ENCODE measurements at regions not wholly inside any gene's neighbourhood (a gene's known extent, or its start where the extent isn't known, plus 50 kb on each side); places are given as distances from the start of the nearest gene placed in this dataset.
"Not testable (repeated sequence)": the region's sequence is repeated elsewhere in the genome, so short reads cannot be mapped to it uniquely, and the experiment has no call there.

GRCh38 chr12:42030588-42030987 is 114.1 kb downstream of the GXYLT1 start:
- no peak for DNase-seq (ENCODE audit: low read depth in 4 of 4, low spot score in 3 of 4)

GRCh38 chr12:42027546-42027945 is 117.1 kb downstream of the GXYLT1 start:
- DNase-seq (ENCODE audit: low read depth in 4 of 4, low spot score in 3 of 4) = no peak

- no peak for DNase-seq (ENCODE audit: low read depth in 4 of 4, low spot score in 3 of 4)
Observed at GRCh38 chr12:42024495-42024830, 120.2 kb downstream of the GXYLT1 start.

GRCh38 chr12:42023733-42024494 is 120.8 kb downstream of the GXYLT1 start:
- DNase-seq (ENCODE audit: low read depth in 4 of 4, low spot score in 3 of 4) = peak; percentile 47 to 63 (median 60)

GRCh38 chr12:42021937-42022336 is 122.7 kb downstream of the GXYLT1 start:
- not testable (repeated sequence) for DNase-seq (ENCODE audit: low read depth in 4 of 4, low spot score in 3 of 4)

GRCh38 chr12:42021469-42021868 is 123.2 kb downstream of the GXYLT1 start:
- no peak for DNase-seq (ENCODE audit: low read depth in 4 of 4, low spot score in 3 of 4)

- DNase-seq (ENCODE audit: low read depth in 4 of 4, low spot score in 3 of 4) = no peak
Observed at GRCh38 chr12:42020226-42020625, 124.4 kb downstream of the GXYLT1 start.

GRCh38 chr12:42019746-42020145 is 124.9 kb downstream of the GXYLT1 start:
- DNase-seq (ENCODE audit: low read depth in 4 of 4, low spot score in 3 of 4) = no peak

- DNase-seq (ENCODE audit: low read depth in 4 of 4, low spot score in 3 of 4) = no peak
Observed at GRCh38 chr12:42017051-42017450, 127.6 kb downstream of the GXYLT1 start.

GRCh38 chr12:42015051-42015461 is 129.6 kb downstream of the GXYLT1 start:
- no peak for DNase-seq (ENCODE audit: low read depth in 4 of 4, low spot score in 3 of 4)

GRCh38 chr12:42012501-42012900 is 132.2 kb downstream of the GXYLT1 start:
- DNase-seq (ENCODE audit: low read depth in 4 of 4, low spot score in 3 of 4) = not testable (repeated sequence)

- no peak for DNase-seq (ENCODE audit: low read depth in 4 of 4, low spot score in 3 of 4)
Observed at GRCh38 chr12:42010715-42011114, 134.0 kb downstream of the GXYLT1 start.

- no peak for DNase-seq (ENCODE audit: low read depth in 4 of 4, low spot score in 3 of 4)
Observed at GRCh38 chr12:42010257-42010656, 134.4 kb downstream of the GXYLT1 start.

- no peak for DNase-seq (ENCODE audit: low read depth in 4 of 4, low spot score in 3 of 4)
Observed at GRCh38 chr12:42008996-42009395, 135.7 kb downstream of the GXYLT1 start.

GRCh38 chr12:42003031-42003430 is 141.6 kb downstream of the GXYLT1 start:
- no peak for DNase-seq (ENCODE audit: low read depth in 4 of 4, low spot score in 3 of 4)

GRCh38 chr12:42002563-42002962 is 142.1 kb downstream of the GXYLT1 start:
- no peak for DNase-seq (ENCODE audit: low read depth in 4 of 4, low spot score in 3 of 4)

- DNase-seq (ENCODE audit: low read depth in 4 of 4, low spot score in 3 of 4) = no peak
Observed at GRCh38 chr12:41998436-41998835, 146.2 kb downstream of the GXYLT1 start.

- DNase-seq (ENCODE audit: low read depth in 4 of 4, low spot score in 3 of 4) = no peak
Observed at GRCh38 chr12:41993283-41993682, 151.4 kb downstream of the GXYLT1 start.

GRCh38 chr12:41992692-41993215 is 151.9 kb downstream of the GXYLT1 start:
- DNase-seq (ENCODE audit: low read depth in 4 of 4, low spot score in 3 of 4) = no peak

GRCh38 chr12:41992022-41992421 is 152.7 kb downstream of the GXYLT1 start:
- DNase-seq (ENCODE audit: low read depth in 4 of 4, low spot score in 3 of 4) = no peak

- no peak for DNase-seq (ENCODE audit: low read depth in 4 of 4, low spot score in 3 of 4)
Observed at GRCh38 chr12:41988715-41989114, 156.0 kb downstream of the GXYLT1 start.

GRCh38 chr12:41986513-41986912 is 158.2 kb downstream of the GXYLT1 start:
- DNase-seq (ENCODE audit: low read depth in 4 of 4, low spot score in 3 of 4) = not testable (repeated sequence)

GRCh38 chr12:41983856-41984255 is 160.8 kb downstream of the GXYLT1 start:
- DNase-seq (ENCODE audit: low read depth in 4 of 4, low spot score in 3 of 4) = no peak

Data from left renal pelvis (tissue), 4 donors.